ENCODE measurements at regions not wholly inside any gene's neighbourhood (a gene's known extent, or its start where the extent isn't known, plus 50 kb on each side); places are given as distances from the start of the nearest gene placed in this dataset.

DNA sequence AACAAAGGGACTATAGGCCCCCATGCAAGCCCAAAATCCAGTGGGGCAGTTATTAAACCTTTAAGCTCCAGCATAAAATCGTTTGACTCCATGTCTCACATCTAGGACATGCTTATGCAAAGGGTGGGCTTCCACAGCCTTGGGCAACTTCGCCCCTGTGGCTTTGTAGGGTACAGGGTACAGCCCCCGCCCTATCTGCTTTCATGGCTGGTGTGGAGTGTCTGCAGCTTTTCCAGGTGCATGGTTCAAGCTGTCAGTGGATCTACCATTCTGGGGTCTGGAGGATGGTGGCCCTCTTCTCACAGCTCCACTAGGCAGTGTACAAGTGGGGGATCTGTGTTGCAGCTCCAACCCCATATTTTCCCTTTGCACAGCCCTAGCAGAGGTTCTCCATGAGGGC, 559.8 kb upstream of the TECRL start:
- no peak for DNase-seq
- H3K27ac ChIP-seq = no peak overlapping the region
- no peaks in the 10 kb centered on the region for H3K36me3 ChIP-seq
- in situ Hi-C loops (cut with MboI; ENCODE audit: low pct_ligation_motif_present in 1 of 4, low pct_unique_long_range_greater_than_20kb in 1 of 4, low sequenced_read_pairs in 3 of 4) = no loop called here
- 64% methylated on average over 3 of the region's 3 CpGs; no CpG with 5 or more reads in 1 of the 2 donors for WGBS, 2 donors (ENCODE audit: low coverage in 1 of 2)
- H3K4me3 ChIP-seq = no peak overlapping the region
- no peaks in the 10 kb centered on the region for H3K9me3 ChIP-seq
- TF ChIP-seq, protein P1, sequence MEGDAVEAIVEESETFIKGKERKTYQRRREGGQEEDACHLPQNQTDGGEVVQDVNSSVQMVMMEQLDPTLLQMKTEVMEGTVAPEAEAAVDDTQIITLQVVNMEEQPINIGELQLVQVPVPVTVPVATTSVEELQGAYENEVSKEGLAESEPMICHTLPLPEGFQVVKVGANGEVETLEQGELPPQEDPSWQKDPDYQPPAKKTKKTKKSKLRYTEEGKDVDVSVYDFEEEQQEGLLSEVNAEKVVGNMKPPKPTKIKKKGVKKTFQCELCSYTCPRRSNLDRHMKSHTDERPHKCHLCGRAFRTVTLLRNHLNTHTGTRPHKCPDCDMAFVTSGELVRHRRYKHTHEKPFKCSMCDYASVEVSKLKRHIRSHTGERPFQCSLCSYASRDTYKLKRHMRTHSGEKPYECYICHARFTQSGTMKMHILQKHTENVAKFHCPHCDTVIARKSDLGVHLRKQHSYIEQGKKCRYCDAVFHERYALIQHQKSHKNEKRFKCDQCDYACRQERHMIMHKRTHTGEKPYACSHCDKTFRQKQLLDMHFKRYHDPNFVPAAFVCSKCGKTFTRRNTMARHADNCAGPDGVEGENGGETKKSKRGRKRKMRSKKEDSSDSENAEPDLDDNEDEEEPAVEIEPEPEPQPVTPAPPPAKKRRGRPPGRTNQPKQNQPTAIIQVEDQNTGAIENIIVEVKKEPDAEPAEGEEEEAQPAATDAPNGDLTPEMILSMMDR (IDR thresholded peaks at IDR 0.05) = no peak
- TF ChIP-seq EP300 (IDR thresholded peaks at IDR 0.05; ENCODE audit: low read depth) (no peak), POLR2A (IDR thresholded peaks at IDR 0.05) (no peak), POLR2AphosphoS5 (IDR thresholded peaks at IDR 0.05) (no peak)
- intact Hi-C loops (cut with DNase I; ENCODE audit: low total_unique reads) = no loop called here
- H3K4me1 ChIP-seq = no peaks in the 10 kb centered on the region
- H3K27me3 ChIP-seq = no peaks in the 10 kb centered on the region

DNA sequence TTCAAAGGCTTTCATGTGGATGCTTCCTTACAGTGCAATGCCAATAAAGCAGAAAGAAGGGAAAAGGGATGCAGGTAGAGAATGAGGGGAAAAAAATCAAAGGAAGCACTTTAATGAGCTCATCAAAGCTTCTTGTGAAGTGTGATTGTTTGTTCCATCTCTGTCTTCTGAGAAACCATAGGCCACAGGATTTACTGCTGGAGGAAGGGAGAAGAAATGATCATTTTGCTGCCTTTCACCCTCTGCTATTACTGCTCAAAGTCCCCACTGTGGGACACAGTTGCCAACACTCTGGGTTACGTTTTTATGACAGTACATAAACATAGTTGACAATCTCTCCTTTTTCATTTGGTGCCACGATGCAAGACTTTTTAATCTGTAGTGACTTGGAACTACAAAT, 558.0 kb upstream of the TECRL start:
- in situ Hi-C loops (cut with MboI; ENCODE audit: low pct_ligation_motif_present in 1 of 4, low pct_unique_long_range_greater_than_20kb in 1 of 4, low sequenced_read_pairs in 3 of 4) = no loop called here
- TF ChIP-seq POLR2AphosphoS5 (IDR thresholded peaks at IDR 0.05) (no peak), POLR2A (IDR thresholded peaks at IDR 0.05) (no peak), EP300 (IDR thresholded peaks at IDR 0.05; ENCODE audit: low read depth) (no peak)
- TF ChIP-seq, protein P1 (IDR thresholded peaks at IDR 0.05) = no peak
- Histone ChIP-seq H3K9me3 (no peaks in the 10 kb centered on the region), H3K36me3 (no peaks in the 10 kb centered on the region), H3K4me1 (no peaks in the 10 kb centered on the region), H3K4me3 (no peak overlapping the region), H3K27ac (no peak overlapping the region), H3K27me3 (no peaks in the 10 kb centered on the region)
- no peak for DNase-seq
- WGBS, 2 donors (ENCODE audit: low coverage in 1 of 2) = 21 to 35% methylated on average over 2 of the region's 2 CpGs
- intact Hi-C loops (cut with DNase I; ENCODE audit: low total_unique reads) = no loop called here

DNA sequence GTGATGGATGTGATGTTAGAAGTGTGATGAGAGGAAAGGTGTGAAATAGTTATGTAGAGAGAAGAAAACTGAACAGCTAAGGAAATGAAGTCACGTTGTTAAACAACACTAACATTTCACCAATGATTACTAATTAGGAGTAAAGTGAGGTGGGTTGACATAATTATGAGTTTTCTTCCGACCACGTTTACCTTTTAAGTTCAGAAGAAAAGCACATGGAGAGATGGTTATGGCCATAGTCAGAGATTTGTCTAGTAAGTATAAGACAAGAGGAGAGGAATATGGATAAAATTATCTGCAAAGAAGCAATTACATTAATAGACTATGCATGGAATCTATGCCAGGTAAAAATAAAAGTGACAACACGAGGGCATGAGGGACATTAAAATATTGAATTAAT, 551.3 kb upstream of the TECRL start:
- no peak for DNase-seq
- 73 to 76% methylated on average over 4 of the region's 4 CpGs for WGBS, 2 donors (ENCODE audit: low coverage in 1 of 2)
- Histone ChIP-seq H3K36me3 (no peaks in the 10 kb centered on the region), H3K4me1 (no peaks in the 10 kb centered on the region), H3K27me3 (no peaks in the 10 kb centered on the region), H3K4me3 (no peak overlapping the region), H3K27ac (no peak overlapping the region), H3K9me3 (no peaks in the 10 kb centered on the region)
- in situ Hi-C loops (cut with MboI; ENCODE audit: low pct_ligation_motif_present in 1 of 4, low pct_unique_long_range_greater_than_20kb in 1 of 4, low sequenced_read_pairs in 3 of 4) = no loop called here
- intact Hi-C loops (cut with DNase I; ENCODE audit: low total_unique reads) = no loop called here
- TF ChIP-seq POLR2AphosphoS5 (IDR thresholded peaks at IDR 0.05) = no peak
- TF ChIP-seq POLR2A (IDR thresholded peaks at IDR 0.05) = no peak
- TF ChIP-seq, protein P1 (IDR thresholded peaks at IDR 0.05) = no peak
- TF ChIP-seq EP300 (IDR thresholded peaks at IDR 0.05; ENCODE audit: low read depth) = no peak

DNA sequence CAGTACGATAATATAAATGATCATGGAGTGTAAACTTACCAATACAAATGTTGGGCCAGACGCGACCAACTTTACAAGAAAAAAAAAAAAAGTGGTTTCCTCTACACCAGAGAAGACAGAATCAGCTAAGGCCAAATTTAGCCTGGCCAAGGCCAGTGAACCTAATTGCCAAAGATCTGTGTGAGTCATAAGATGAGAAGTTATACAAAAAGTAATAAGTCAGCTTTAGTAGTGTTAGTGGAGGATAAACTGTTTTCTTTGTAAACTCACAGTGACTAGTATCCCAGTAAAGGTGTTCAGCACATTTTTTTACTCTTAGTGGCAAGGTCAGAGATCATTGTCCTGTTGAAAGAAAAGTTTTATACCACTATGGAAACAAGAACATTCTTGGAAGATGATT, 531.4 kb upstream of the TECRL start:
- in situ Hi-C loops (cut with MboI; ENCODE audit: low pct_ligation_motif_present in 1 of 4, low pct_unique_long_range_greater_than_20kb in 1 of 4, low sequenced_read_pairs in 3 of 4) = no loop called here

More for the DNA sequence above, 531.4 kb upstream of the TECRL start:
- Histone ChIP-seq H3K9me3 (no peaks in the 10 kb centered on the region), H3K4me1 (no peaks in the 10 kb centered on the region), H3K36me3 (no peaks in the 10 kb centered on the region), H3K27ac (no peak overlapping the region), H3K4me3 (no peak overlapping the region), H3K27me3 (no peaks in the 10 kb centered on the region)
- intact Hi-C loops (cut with DNase I; ENCODE audit: low total_unique reads) = no loop called here
- TF ChIP-seq POLR2AphosphoS5 (IDR thresholded peaks at IDR 0.05) (no peak), POLR2A (IDR thresholded peaks at IDR 0.05) (no peak), EP300 (IDR thresholded peaks at IDR 0.05; ENCODE audit: low read depth) (no peak)
- TF ChIP-seq, protein P1 (IDR thresholded peaks at IDR 0.05) = no peak
- DNase-seq = no peak
- WGBS, 2 donors (ENCODE audit: low coverage in 1 of 2) = 70 to 82% methylated on average over 3 of the region's 3 CpGs

All from transverse colon (tissue), 4 donors.